ENCODE measurements at regions not wholly inside any gene's neighbourhood (a gene's known extent, or its start where the extent isn't known, plus 50 kb on each side); places are given as distances from the start of the nearest gene placed in this dataset.

DNA sequence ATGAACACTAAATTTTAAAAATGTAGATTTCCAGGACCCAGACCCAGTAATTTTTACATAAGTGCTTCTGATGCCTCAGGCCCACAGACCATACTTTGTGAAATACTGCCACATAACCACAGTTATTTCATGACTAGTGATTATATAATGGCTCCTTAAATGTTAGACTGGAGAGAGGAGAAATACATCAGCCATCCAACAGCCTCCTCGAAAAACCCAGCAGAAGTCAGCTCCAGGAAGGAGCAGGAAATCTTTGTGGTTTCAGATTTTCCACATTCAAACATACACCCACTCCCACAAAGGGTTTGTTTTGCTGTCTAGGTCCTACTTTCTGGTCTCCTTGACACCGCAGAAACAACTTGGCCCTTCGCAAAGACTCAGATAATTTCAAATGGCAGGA lies 455.2 kb downstream of the DTWD2 start:
- TF ChIP-seq POLR2A (IDR thresholded peaks at IDR 0.05; ENCODE audit: low read length) = no peak
- no peak for TF ChIP-seq GATA1 (IDR thresholded peaks at IDR 0.05; ENCODE audit: low read depth, low read length)
